Liver (tissue), 8 donors: ENCODE measurements at regions not wholly inside any gene's neighbourhood (a gene's known extent, or its start where the extent isn't known, plus 50 kb on each side); places are given as distances from the start of the nearest gene placed in this dataset.
A peak's percentile ranks its signal among the peaks of the same experiment; 100 is the strongest.

ENCODE experiments used
- DNase-seq: peaks from one replicate; pipeline ENCODE4 v3.0.0-alpha.2; 2017; ENCODE audit warnings: low spot score
- H3K27ac ChIP-seq, 2 donors: one replicate each; pipeline ENCODE4 v1.7.0; 2013; ENCODE audit warnings: inconsistent platforms in 2 of 2, low read length in 2 of 2, control low read depth in 1 of 2, low read depth in 1 of 2, mild to moderate bottlenecking in 1 of 2
- H3K27me3 ChIP-seq, 4 donors: one replicate each; pipeline versions ENCODE4 v1.6.1 to v1.7.0; 2013; ENCODE audit warnings: low read length in 3 of 4, inconsistent platforms in 1 of 4, mild to moderate bottlenecking in 1 of 4, moderate library complexity in 1 of 4; ENCODE audit not compliant: control insufficient read depth in 4 of 4, insufficient read depth in 4 of 4
- H3K36me3 ChIP-seq, 4 donors: one replicate each; pipeline versions ENCODE4 v1.6.1 to v1.7.0; 2013; ENCODE audit warnings: low read length in 3 of 4, mild to moderate bottlenecking in 3 of 4, low read depth in 1 of 4, moderate library complexity in 1 of 4; ENCODE audit not compliant: control insufficient read depth in 4 of 4, insufficient read depth in 3 of 4
- H3K4me1 ChIP-seq, 4 donors: one replicate each; pipeline versions ENCODE4 v1.6.1 to v1.7.0; 2013; ENCODE audit warnings: low read length in 3 of 4, mild to moderate bottlenecking in 3 of 4, moderate library complexity in 1 of 4; ENCODE audit not compliant: control insufficient read depth in 4 of 4, insufficient read depth in 4 of 4
- H3K4me3 ChIP-seq, 3 donors: one replicate each; pipeline versions ENCODE4 v1.6.1 to v1.7.0; 2013; ENCODE audit warnings: low read length in 3 of 3, control low read depth in 1 of 3, low read depth in 1 of 3, mild to moderate bottlenecking in 1 of 3
- H3K9ac ChIP-seq, 2 donors: one replicate each; pipeline ENCODE4 v1.7.0; 2013; ENCODE audit warnings: low read length in 2 of 2, mild to moderate bottlenecking in 2 of 2, moderate library complexity in 2 of 2, control low read depth in 1 of 2, low read depth in 1 of 2
- H3K9me3 ChIP-seq, 4 donors: one replicate each; pipeline versions ENCODE4 v1.6.1 to v1.7.0; 2013; ENCODE audit warnings: low read length in 3 of 4; ENCODE audit not compliant: control insufficient read depth in 4 of 4
- FOXA2 ChIP-seq: IDR thresholded peaks from 2 replicates; pipeline ENCODE4 v1.6.1; 2016; ENCODE audit warnings: antibody characterized with exemption
- GABPA ChIP-seq, 2 donors: IDR thresholded peaks in 1 of 2; conservative IDR thresholded peaks in 1 of 2; 2 replicates each; pipeline ENCODE4 v1.6.1; 2016; ENCODE audit warnings: antibody characterized with exemption in 2 of 2, mild to moderate bottlenecking in 1 of 2, moderate library complexity in 1 of 2
- HNF4A ChIP-seq, 2 donors: conservative IDR thresholded peaks; 2 replicates each; pipeline ENCODE4 v1.6.1; 2016; ENCODE audit warnings: antibody characterized with exemption in 2 of 2, mild to moderate bottlenecking in 2 of 2
- HNF4G ChIP-seq: IDR thresholded peaks from 2 replicates; pipeline ENCODE4 v1.6.1; 2016; ENCODE audit warnings: antibody characterized with exemption
- JUND ChIP-seq, 2 donors: IDR thresholded peaks; 2 replicates each; pipeline ENCODE4 v1.6.1; 2016; ENCODE audit warnings: antibody characterized with exemption in 2 of 2
- RAD21 ChIP-seq, 2 donors: IDR thresholded peaks; 2 replicates each; pipeline ENCODE4 v1.6.1; 2016; ENCODE audit warnings: antibody characterized with exemption in 2 of 2, mild to moderate bottlenecking in 2 of 2
- REST ChIP-seq: IDR thresholded peaks from 2 replicates; pipeline ENCODE4 v1.6.1; 2016; ENCODE audit warnings: antibody characterized with exemption, mild to moderate bottlenecking
- RXRA ChIP-seq, 2 donors: IDR thresholded peaks; 2 replicates each; pipeline ENCODE4 v1.6.1; 2017 to 2018; ENCODE audit warnings: antibody characterized with exemption in 2 of 2, mild to moderate bottlenecking in 1 of 2
- SP1 ChIP-seq: IDR thresholded peaks from 2 replicates; pipeline ENCODE4 v1.6.1; 2018; ENCODE audit warnings: antibody characterized with exemption, mild to moderate bottlenecking
- TAF1 ChIP-seq: conservative IDR thresholded peaks from 2 replicates; pipeline ENCODE4 v1.6.1; 2016; ENCODE audit warnings: antibody characterized with exemption, mild to moderate bottlenecking
- YY1 ChIP-seq: IDR thresholded peaks from 2 replicates; pipeline ENCODE4 v1.6.1; 2016; ENCODE audit warnings: antibody characterized with exemption, mild to moderate bottlenecking
- WGBS: extraction: QIAGEN DNeasy Blood & Tissue Kit; methylation state at CpG from one replicate; pipeline ENCODE4 v1.1.7; 2013; 5-methylcytosine and 5-hydroxymethylcytosine counted together
- TF ChIP-seq, protein P1 (sequence below): IDR thresholded peaks from 2 replicates; pipeline ENCODE4 v1.6.1; 2016; ENCODE audit warnings: antibody characterized with exemption
- TF ChIP-seq, protein P2 (sequence below): fragments of 150-350 bp; IDR thresholded peaks from 2 replicates; pipeline ENCODE4 v1.5.1; 2017; ENCODE audit warnings: improper control_type of control experiment, low read depth, low read length; ENCODE audit not compliant: missing input control
- donor health status: healthy.
- donor health status: healthy.
- donor health status: healthy.
- donor health status: healthy.
- donor health status: healthy.

- peaks cover 0 to 14% (median 0%) of the 10 kb centered on the region in 4 donors for H3K27me3 ChIP-seq
Observed at GRCh38 chr18:34493566-34494358, 216.3 kb upstream of the DTNA start.

More at GRCh38 chr18:34493566-34494358, 216.3 kb upstream of the DTNA start:
- Histone ChIP-seq H3K27ac (peak overlapping the region; percentile 61 to 71), H3K4me1 (peaks cover 0 to 11% (median 6%) of the 10 kb centered on the region in 4 donors), H3K9me3 (no peaks in the 10 kb centered on the region), H3K9ac (peak overlapping the region in 1 of 2 donors; percentile 28), H3K4me3 (peak overlapping the region; percentile 58 to 70 (median 66)), H3K36me3 (no peaks in the 10 kb centered on the region)
- 2% methylated on average over 101 of the region's 101 CpGs for WGBS
- DNase-seq: peak; percentile 38
- TF ChIP-seq, protein P1, sequence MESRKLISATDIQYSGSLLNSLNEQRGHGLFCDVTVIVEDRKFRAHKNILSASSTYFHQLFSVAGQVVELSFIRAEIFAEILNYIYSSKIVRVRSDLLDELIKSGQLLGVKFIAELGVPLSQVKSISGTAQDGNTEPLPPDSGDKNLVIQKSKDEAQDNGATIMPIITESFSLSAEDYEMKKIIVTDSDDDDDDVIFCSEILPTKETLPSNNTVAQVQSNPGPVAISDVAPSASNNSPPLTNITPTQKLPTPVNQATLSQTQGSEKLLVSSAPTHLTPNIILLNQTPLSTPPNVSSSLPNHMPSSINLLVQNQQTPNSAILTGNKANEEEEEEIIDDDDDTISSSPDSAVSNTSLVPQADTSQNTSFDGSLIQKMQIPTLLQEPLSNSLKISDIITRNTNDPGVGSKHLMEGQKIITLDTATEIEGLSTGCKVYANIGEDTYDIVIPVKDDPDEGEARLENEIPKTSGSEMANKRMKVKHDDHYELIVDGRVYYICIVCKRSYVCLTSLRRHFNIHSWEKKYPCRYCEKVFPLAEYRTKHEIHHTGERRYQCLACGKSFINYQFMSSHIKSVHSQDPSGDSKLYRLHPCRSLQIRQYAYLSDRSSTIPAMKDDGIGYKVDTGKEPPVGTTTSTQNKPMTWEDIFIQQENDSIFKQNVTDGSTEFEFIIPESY: no peak
- no peak for TF ChIP-seq FOXA2
- no peak for TF ChIP-seq YY1
- TF ChIP-seq RXRA (IDR thresholded peaks at IDR 0.05): no peak
- no peak for TF ChIP-seq HNF4A (conservative IDR thresholded peaks at IDR 0.05)
- TF ChIP-seq GABPA (IDR thresholded peaks at IDR 0.05 in 1 of 2, conservative IDR thresholded peaks at IDR 0.05 in 1 of 2): no peak
- TF ChIP-seq TAF1: no peak
- TF ChIP-seq RAD21 (IDR thresholded peaks at IDR 0.05): no peak
- no peak for TF ChIP-seq HNF4G
- TF ChIP-seq, protein P2, sequence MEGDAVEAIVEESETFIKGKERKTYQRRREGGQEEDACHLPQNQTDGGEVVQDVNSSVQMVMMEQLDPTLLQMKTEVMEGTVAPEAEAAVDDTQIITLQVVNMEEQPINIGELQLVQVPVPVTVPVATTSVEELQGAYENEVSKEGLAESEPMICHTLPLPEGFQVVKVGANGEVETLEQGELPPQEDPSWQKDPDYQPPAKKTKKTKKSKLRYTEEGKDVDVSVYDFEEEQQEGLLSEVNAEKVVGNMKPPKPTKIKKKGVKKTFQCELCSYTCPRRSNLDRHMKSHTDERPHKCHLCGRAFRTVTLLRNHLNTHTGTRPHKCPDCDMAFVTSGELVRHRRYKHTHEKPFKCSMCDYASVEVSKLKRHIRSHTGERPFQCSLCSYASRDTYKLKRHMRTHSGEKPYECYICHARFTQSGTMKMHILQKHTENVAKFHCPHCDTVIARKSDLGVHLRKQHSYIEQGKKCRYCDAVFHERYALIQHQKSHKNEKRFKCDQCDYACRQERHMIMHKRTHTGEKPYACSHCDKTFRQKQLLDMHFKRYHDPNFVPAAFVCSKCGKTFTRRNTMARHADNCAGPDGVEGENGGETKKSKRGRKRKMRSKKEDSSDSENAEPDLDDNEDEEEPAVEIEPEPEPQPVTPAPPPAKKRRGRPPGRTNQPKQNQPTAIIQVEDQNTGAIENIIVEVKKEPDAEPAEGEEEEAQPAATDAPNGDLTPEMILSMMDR: no peak
- TF ChIP-seq SP1: no peak
- TF ChIP-seq REST: no peak
- no peak for TF ChIP-seq JUND (IDR thresholded peaks at IDR 0.05)
